GM18499 (cell line): ENCODE measurements at regions not wholly inside any gene's neighbourhood (a gene's known extent, or its start where the extent isn't known, plus 50 kb on each side); places are given as distances from the start of the nearest gene placed in this dataset.
"Not testable (repeated sequence)": the region's sequence is repeated elsewhere in the genome, so short reads cannot be mapped to it uniquely, and the experiment has no call there.

Source experiments
- ATAC-seq: cut with Tn5 transposase; IDR thresholded peaks from one replicate; pipeline ENCODE4 v1.9.1; 2021; ENCODE audit warnings: moderate number of reproducible peaks; ENCODE audit not compliant: insufficient read depth, unreplicated experiment

- ATAC-seq: no peak
Measured at GRCh38 chr1:79912813-79913212, 906.3 kb upstream of the ADGRL4 start.

- ATAC-seq: no peak
Measured at GRCh38 chr1:79903321-79903720, 896.8 kb upstream of the ADGRL4 start.

- ATAC-seq: no peak
Measured at GRCh38 chr1:79902418-79902817, 895.9 kb upstream of the ADGRL4 start.

- ATAC-seq: no peak
Measured at GRCh38 chr1:79899914-79900313, 893.4 kb upstream of the ADGRL4 start.

- no peak for ATAC-seq
Measured at GRCh38 chr1:79896140-79896539, 889.6 kb upstream of the ADGRL4 start.

GRCh38 chr1:79895573-79895972, 889.0 kb upstream of the ADGRL4 start:
- ATAC-seq: no peak

GRCh38 chr1:79894129-79894528, 887.6 kb upstream of the ADGRL4 start:
- not testable (repeated sequence) for ATAC-seq

GRCh38 chr1:79887059-79887458, 880.5 kb upstream of the ADGRL4 start:
- ATAC-seq: no peak

GRCh38 chr1:79885101-79885500, 878.6 kb upstream of the ADGRL4 start:
- ATAC-seq: no peak

- ATAC-seq: no peak
Measured at GRCh38 chr1:79877086-79877485, 870.6 kb upstream of the ADGRL4 start.

- no peak for ATAC-seq
Measured at GRCh38 chr1:79875187-79875586, 868.7 kb upstream of the ADGRL4 start.

GRCh38 chr1:79874289-79874688, 867.8 kb upstream of the ADGRL4 start:
- ATAC-seq: no peak

- no peak for ATAC-seq
Measured at GRCh38 chr1:79859212-79859948, 852.9 kb upstream of the ADGRL4 start.

- ATAC-seq: no peak
Measured at GRCh38 chr1:79852004-79852403, 845.5 kb upstream of the ADGRL4 start.

GRCh38 chr1:79849388-79849787, 842.9 kb upstream of the ADGRL4 start:
- ATAC-seq: no peak

- no peak for ATAC-seq
Measured at GRCh38 chr1:79848316-79848715, 841.8 kb upstream of the ADGRL4 start.

- no peak for ATAC-seq
Measured at GRCh38 chr1:79847700-79848099, 841.2 kb upstream of the ADGRL4 start.

- no peak for ATAC-seq
Measured at GRCh38 chr1:79845936-79846335, 839.4 kb upstream of the ADGRL4 start.

GRCh38 chr1:79842811-79843210, 836.3 kb upstream of the ADGRL4 start:
- ATAC-seq: no peak

- no peak for ATAC-seq
Measured at GRCh38 chr1:79839882-79840281, 833.4 kb upstream of the ADGRL4 start.

- no peak for ATAC-seq
Measured at GRCh38 chr1:79827446-79827845, 820.9 kb upstream of the ADGRL4 start.

GRCh38 chr1:79825551-79825950, 819.0 kb upstream of the ADGRL4 start:
- no peak for ATAC-seq
